ENCODE measurements at regions not wholly inside any gene's neighbourhood (a gene's known extent, or its start where the extent isn't known, plus 50 kb on each side); places are given as distances from the start of the nearest gene placed in this dataset.
"Not testable (repeated sequence)": the region's sequence is repeated elsewhere in the genome, so short reads cannot be mapped to it uniquely, and the experiment has no call there.

DNA sequence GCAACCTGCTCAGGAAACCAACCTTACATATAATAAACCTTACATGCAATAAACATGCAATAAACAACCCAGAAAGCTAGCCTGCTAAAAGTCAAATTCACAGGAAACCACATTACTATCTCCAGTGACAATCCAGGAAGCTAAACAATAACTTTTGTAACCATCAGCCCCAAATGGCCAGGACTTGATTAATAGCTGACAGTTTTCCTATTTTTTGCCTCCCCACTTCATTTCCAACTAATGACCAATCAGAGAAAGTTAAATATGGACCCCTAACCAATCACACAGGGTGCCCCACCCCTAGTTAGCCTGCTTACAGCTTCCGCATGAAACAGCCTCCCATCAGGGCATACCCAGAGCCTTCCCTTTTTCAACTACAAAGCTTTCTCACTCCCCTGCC, 152.2 kb upstream of the LMNTD1 start:
- TF ChIP-seq, protein P1, sequence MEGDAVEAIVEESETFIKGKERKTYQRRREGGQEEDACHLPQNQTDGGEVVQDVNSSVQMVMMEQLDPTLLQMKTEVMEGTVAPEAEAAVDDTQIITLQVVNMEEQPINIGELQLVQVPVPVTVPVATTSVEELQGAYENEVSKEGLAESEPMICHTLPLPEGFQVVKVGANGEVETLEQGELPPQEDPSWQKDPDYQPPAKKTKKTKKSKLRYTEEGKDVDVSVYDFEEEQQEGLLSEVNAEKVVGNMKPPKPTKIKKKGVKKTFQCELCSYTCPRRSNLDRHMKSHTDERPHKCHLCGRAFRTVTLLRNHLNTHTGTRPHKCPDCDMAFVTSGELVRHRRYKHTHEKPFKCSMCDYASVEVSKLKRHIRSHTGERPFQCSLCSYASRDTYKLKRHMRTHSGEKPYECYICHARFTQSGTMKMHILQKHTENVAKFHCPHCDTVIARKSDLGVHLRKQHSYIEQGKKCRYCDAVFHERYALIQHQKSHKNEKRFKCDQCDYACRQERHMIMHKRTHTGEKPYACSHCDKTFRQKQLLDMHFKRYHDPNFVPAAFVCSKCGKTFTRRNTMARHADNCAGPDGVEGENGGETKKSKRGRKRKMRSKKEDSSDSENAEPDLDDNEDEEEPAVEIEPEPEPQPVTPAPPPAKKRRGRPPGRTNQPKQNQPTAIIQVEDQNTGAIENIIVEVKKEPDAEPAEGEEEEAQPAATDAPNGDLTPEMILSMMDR (IDR thresholded peaks at IDR 0.05; ENCODE audit: low read depth, low read length), result no peak
- no peak overlapping the region for H3K4me3 ChIP-seq (ENCODE audit: low read depth, low read length)

DNA sequence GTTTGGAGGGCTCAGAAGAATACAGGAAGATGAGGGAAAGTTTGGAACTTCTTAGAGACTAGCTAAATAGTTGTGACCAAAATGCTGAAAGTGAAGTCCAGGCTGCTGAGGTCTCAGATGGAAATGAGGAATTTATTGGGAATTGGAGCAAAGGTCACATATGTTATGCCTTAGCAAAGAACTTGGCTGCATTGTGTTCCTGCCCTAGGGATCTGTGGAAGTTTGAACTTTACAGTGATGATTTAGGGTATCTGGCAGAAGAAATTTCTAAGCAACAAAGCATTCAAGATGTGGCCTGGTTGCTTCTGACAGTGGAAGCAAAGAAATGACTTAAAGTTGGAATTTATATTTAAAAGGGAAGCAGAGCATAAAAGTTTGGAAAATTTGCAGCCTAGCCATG, 153.6 kb upstream of the LMNTD1 start:
- H3K4me3 ChIP-seq (ENCODE audit: low read depth, low read length), result not testable (repeated sequence)

DNA sequence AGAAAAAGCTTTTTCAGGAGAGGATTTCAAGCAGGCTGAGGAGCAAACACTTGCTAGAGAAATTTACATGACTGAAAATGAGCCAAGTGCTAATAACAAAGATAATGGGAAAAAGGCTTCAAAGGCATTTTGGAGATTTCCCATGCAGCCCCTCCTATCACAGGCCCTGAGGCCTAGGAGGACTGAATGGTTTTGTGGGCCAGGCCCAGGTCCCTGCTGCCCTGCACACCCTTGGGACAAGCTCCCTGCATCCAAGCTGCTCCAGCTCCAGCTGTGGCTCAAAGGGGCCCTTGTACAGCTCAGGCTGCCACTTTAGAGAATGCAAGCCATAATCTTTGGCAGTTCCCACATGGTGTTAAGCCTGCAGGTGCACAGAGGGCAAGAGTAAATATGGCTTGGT, 154.0 kb upstream of the LMNTD1 start:
- TF ChIP-seq, protein P1 (IDR thresholded peaks at IDR 0.05; ENCODE audit: low read depth, low read length), result no peak
- no peak overlapping the region for H3K4me3 ChIP-seq (ENCODE audit: low read depth, low read length)

DNA sequence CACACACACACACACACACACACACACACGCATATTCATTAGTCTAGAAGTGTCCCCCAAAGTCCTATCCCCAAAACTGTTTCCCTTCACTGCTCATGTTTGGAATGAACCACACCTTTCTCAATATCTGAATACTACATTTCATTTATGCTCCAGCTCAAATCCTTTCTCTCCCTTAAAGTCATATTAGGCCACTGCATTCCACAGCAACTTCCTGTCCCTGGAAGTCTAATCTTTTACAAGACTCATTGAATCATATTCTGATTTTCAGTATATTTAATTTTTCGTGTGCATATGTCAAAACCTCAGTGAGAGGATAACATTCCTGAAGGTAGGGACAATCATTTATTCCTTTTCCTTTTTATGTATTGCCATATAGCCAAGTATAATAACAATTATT, 155.6 kb upstream of the LMNTD1 start:
- TF ChIP-seq, protein P1 (IDR thresholded peaks at IDR 0.05; ENCODE audit: low read depth, low read length), result no peak
- H3K4me3 ChIP-seq (ENCODE audit: low read depth, low read length), result no peak overlapping the region

DNA sequence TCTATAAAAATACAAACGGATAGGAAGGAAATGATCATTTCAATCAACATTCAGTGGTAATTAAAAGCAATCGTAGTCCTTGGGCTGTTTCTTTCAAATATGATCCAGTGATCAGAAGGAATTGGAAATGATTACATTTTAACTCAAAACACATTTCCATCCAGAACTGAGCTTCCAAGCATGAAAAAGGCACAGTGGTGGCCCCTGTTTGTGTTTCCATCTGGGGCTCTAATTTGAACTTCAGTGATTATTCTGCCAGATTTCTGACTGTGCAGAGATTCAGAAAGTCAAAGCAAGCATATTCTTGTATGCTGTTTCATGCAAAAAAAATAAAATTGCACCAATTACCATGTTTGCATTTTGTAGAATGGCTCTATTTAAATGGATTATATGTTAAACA, 157.0 kb upstream of the LMNTD1 start:
- no peak overlapping the region for H3K4me3 ChIP-seq (ENCODE audit: low read depth, low read length)
- TF ChIP-seq, protein P1 (IDR thresholded peaks at IDR 0.05; ENCODE audit: low read depth, low read length), result no peak

DNA sequence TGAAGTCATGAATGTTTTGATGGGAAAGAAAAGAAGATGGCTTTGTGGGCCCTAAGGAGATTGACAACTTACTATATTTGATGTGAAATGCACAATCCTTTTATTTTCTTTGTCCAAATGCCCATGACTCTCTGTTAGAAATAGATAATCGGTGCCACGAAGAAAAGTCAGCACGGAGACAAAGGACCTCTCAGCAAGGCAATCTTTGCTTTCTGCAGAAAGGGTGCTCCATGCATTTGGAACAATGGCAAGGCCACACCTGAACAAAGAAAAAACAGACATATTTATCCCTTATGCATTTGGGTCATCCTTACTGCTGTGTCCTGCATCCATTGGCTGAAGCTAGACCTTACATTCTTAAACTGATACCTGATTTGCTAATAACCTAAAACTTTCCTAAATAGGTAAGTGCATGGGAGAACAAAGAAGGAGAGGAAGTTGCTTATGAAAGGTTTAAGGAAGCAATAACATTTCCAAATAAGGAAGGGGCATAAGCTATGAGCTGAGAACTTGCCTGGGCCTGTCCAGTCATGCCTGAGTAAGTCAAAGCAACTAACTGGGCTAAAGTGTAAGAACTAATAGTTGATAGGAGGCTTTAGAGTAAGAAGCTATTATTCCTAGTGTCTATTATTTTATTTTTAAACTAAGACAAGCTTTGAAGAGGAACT, 158.0 kb upstream of the LMNTD1 start:
- H3K4me3 ChIP-seq (ENCODE audit: low read depth, low read length), result not testable (repeated sequence)

DNA sequence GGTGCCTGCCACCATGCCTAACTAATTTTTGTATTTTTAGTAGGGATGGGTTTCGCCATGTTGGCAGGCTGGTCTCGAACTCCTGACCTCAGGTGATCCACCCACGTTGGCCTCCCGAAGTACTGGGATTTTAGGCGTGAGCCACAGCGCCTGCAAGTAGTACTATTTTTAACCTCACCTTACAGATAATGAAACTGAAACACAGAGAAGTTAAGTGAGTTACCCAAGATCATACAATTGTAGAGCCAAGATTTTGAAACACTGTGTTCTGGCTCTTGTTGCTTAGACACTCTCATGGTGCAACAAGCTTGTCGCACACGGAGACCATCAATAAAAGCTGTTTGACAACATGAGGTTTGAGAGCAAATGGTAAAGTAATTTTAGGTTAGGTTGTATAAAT, 159.1 kb upstream of the LMNTD1 start:
- TF ChIP-seq, protein P1 (IDR thresholded peaks at IDR 0.05; ENCODE audit: low read depth, low read length), result no peak

DNA sequence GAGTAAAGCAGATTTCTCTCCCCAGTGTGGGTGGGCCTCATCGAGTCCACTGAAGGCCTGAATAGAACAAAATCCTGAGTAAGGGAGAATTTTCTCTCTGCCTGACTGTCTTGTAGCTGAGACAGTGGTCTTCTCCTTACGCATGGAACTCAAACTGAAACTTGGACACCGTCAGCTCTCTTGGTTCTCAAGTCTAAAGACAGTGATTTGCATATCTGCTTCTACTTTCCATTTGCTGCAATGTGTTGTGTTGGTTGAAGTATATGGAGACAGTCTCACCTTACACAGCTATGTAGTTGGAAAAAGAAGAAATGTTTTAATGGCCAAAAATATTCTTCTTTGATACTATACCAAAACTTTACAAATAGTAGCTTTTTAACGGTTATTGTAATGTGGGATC, 160.2 kb upstream of the LMNTD1 start:
- TF ChIP-seq, protein P1 (IDR thresholded peaks at IDR 0.05; ENCODE audit: low read depth, low read length), result no peak
- H3K4me3 ChIP-seq (ENCODE audit: low read depth, low read length), result no peak overlapping the region

More for the DNA sequence above, 159.1 kb upstream of the LMNTD1 start:
- H3K4me3 ChIP-seq (ENCODE audit: low read depth, low read length), result no peak overlapping the region
